HUES6 (cell line): ENCODE measurements at regions not wholly inside any gene's neighbourhood (a gene's known extent, or its start where the extent isn't known, plus 50 kb on each side); places are given as distances from the start of the nearest gene placed in this dataset.
A peak's percentile ranks its signal among the peaks of the same experiment; 100 is the strongest.
"Not testable (repeated sequence)": the region's sequence is repeated elsewhere in the genome, so short reads cannot be mapped to it uniquely, and the experiment has no call there.

ENCODE experiments used
- H3K27ac ChIP-seq: 2 replicates; pipeline ENCODE4 v1.7.0; 2013; ENCODE audit warnings: low read depth, mild to moderate bottlenecking, low read length, inconsistent platforms
- H3K27me3 ChIP-seq: 2 replicates; pipeline ENCODE4 v1.6.1; 2013; ENCODE audit warnings: low read length; ENCODE audit not compliant: control insufficient read depth, insufficient read depth
- H3K36me3 ChIP-seq: 2 replicates; pipeline ENCODE4 v1.6.1; 2013; ENCODE audit warnings: low read length; ENCODE audit not compliant: control insufficient read depth, insufficient read depth
- H3K4me1 ChIP-seq: 2 replicates; pipeline ENCODE4 v1.6.1; 2013; ENCODE audit warnings: low read length; ENCODE audit not compliant: control insufficient read depth, insufficient read depth
- H3K4me3 ChIP-seq: 2 replicates; pipeline ENCODE4 v1.5.1; 2013; ENCODE audit warnings: low read depth, low read length
- H3K9ac ChIP-seq: one replicate; pipeline ENCODE4 v1.6.1; 2013; ENCODE audit warnings: mild to moderate bottlenecking, low read length
- H3K9me3 ChIP-seq: 2 replicates; pipeline ENCODE4 v1.6.1; 2013; ENCODE audit warnings: low read depth, low read length; ENCODE audit not compliant: control insufficient read depth, insufficient read depth

DNA sequence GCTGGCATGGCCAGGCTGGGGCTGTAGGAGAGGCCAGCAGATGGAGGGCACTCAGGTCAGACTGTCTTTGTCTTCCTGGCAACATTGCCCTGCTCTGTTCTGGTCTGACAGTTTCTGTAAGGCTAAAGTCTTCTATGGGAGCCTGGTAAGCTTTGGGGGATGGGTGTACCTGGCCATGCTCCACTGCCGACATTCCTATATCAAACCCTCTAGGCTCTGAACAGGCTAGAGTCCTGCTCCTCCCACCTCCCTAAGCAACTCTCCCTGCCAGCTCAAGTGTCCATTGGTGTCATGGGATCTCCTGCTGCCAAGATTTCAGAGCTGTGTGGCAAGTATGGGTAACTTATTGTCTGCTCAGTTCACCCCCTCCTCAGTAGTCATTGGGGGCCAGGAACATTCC is 163.5 kb upstream of the UGT8 start:
- Histone ChIP-seq H3K9me3 (0 out of 2 replicates have a peak, but pooled peaks cover 5% of the 10 kb centered on the region), H3K4me1 (no peaks in the 10 kb centered on the region), H3K9ac (no peak overlapping the region), H3K27ac (no peak overlapping the region), H3K27me3 (no peaks in the 10 kb centered on the region), H3K4me3 (no peak overlapping the region), H3K36me3 (no peaks in the 10 kb centered on the region)

DNA sequence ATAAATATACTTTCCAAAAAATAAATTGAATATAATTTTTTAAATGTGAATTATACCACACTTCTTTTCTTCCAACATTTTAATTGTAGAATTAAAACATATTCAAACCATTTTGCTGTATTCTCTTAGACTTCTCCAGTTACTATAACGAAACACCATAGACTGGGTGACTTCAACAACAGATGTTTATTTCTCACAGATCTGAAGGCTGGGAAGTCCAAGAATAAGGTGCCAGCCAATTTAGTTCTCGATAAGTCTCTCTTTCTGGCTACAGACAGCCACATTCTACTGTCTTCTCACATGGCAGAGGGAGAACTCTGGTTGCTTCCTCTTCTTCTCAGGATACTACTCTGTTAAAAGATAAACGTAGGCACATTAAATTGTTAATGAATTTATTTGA is 155.8 kb upstream of the UGT8 start:
- no peaks in the 10 kb centered on the region for H3K9me3 ChIP-seq
- no peak overlapping the region for H3K9ac ChIP-seq
- peaks cover 8% of the 10 kb centered on the region for H3K4me1 ChIP-seq
- no peaks in the 10 kb centered on the region for H3K36me3 ChIP-seq
- H3K4me3 ChIP-seq, result no peak overlapping the region
- no peak overlapping the region for H3K27ac ChIP-seq
- no peaks in the 10 kb centered on the region for H3K27me3 ChIP-seq

DNA sequence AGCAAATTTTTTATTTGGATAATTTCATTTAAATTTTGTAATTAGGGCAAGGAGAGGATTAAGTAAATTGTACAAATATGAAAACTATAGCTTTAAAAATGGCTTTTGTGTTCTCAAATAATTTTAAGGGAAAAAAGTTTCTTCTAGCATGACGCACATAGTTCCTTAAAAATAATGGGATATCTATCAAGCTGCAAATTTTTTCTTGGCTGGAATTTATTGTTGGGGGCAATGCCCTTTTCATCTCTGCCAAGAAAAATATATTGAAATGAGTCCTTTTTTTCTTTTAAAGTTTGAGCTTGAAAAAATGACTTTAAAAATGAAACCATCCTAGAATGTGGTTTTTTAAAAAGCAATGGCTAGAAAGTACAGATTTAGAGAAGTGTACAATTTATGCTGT is 154.4 kb upstream of the UGT8 start:
- peaks cover 8% of the 10 kb centered on the region for H3K4me1 ChIP-seq
- H3K9me3 ChIP-seq, result no peaks in the 10 kb centered on the region; the same call in 1 of the 2 replicates
- no peak overlapping the region for H3K4me3 ChIP-seq
- H3K9ac ChIP-seq, result no peak overlapping the region
- no peaks in the 10 kb centered on the region for H3K27me3 ChIP-seq
- no peak overlapping the region for H3K27ac ChIP-seq
- no peaks in the 10 kb centered on the region for H3K36me3 ChIP-seq

DNA sequence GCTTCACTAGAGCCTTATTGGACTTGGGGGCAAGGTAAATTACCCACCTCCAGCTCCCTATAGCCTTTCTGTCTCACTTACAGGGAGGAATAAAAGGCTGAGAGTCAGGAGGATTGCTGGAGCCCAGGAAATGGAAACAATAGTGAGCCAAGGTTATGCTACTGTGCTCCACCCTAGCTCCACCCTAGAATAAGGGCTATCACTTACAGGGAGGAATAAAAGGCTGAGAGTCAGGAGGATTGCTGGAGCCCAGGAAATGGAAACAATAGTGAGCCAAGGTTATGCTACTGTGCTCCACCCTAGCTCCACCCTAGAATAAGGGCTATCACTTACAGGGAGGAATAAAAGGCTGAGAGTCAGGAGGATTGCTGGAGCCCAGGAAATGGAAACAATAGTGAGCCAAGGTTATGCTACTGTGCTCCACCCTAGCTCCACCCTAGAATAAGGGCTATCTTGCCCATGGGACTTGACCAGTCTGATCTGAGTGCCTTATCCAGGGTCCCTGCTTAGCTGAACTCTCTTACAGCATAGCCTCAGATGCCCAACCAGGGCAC is 150.6 kb upstream of the UGT8 start:
- Histone ChIP-seq H3K27ac (peak overlapping the region; percentile 3; the same call in 1 of the 2 replicates), H3K9me3 (peaks cover 22% of the 10 kb centered on the region), H3K9ac (peak overlapping the region; percentile 26)
- not testable (repeated sequence) for H3K27me3 ChIP-seq, H3K36me3 ChIP-seq, H3K4me1 ChIP-seq, H3K4me3 ChIP-seq

DNA sequence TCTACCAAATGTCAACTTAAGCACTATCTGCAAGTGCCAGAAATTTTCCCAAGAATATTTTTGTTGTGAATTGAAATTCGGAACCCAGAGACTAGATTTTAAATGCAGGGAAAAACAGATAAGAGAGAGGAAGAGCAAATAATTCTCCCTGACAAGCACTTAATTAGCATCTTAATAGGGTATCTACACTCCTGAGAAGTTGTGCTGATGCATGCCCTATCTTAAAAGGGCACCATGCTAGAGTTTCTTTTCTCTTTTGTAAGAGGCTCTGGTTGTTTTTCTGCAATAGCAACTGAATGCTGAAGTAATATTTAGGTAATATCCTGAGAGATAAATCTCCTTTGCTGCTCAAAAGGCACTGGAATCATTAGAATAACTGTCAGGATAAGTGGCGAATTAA is 139.9 kb upstream of the UGT8 start:
- H3K9me3 ChIP-seq, result no peaks in the 10 kb centered on the region
- no peaks in the 10 kb centered on the region for H3K36me3 ChIP-seq
- H3K4me3 ChIP-seq, result no peak overlapping the region
- H3K27ac ChIP-seq, result no peak overlapping the region
- no peaks in the 10 kb centered on the region for H3K27me3 ChIP-seq
- H3K9ac ChIP-seq, result no peak overlapping the region
- H3K4me1 ChIP-seq, result peaks cover 40% of the 10 kb centered on the region

DNA sequence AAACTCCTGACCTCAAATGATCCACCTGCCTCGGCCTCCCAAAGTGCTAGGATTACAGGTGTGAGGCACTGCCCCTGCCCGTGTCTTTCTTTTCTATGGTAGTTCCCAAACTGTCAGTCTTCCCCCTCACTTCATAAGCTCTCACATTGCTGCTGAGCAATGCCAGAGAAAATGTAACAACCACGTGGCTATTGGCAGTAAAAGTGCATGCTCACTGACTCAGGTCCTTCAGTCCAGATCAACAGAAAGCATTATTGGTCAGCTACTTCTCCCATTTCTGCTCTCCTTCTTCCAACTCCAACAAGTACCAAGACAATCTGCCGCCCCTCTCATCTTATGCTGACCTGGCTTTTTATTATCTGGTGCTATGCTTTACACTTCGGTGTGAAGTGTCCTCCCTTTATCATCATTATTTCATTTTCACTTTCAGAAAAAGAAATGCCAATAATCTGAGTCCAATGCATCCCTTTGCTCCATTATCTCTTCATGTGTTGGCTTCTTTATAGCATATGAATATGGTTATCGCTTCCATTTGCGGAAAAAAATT is 133.8 kb upstream of the UGT8 start:
- no peaks in the 10 kb centered on the region for H3K9me3 ChIP-seq
- no peak overlapping the region for H3K4me3 ChIP-seq
- H3K4me1 ChIP-seq, result peaks cover 7% of the 10 kb centered on the region
- H3K9ac ChIP-seq, result no peak overlapping the region
- H3K27ac ChIP-seq, result no peak overlapping the region
- H3K36me3 ChIP-seq, result no peaks in the 10 kb centered on the region
- no peaks in the 10 kb centered on the region for H3K27me3 ChIP-seq

DNA sequence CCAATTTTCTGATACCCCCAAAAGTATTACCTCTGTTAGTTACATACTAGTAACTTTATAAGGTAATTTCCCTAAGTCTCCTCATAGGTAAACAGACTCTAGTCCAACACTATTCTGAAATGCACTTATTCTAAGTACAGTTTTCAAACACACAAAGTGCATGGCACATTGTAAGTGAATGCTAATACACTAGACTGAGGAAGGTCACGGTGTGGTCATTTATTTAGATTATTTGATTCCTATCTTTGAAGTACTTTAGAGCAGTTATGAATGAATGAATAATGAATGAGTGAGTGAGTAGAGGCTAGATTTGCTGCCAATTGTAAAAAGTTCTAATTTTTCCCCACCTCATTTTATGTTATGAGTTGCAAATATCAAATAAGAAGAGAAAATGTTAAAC is 132.8 kb upstream of the UGT8 start:
- Histone ChIP-seq H3K9ac (no peak overlapping the region), H3K36me3 (no peaks in the 10 kb centered on the region), H3K9me3 (no peaks in the 10 kb centered on the region), H3K4me1 (no peaks in the 10 kb centered on the region), H3K27me3 (no peaks in the 10 kb centered on the region), H3K27ac (no peak overlapping the region), H3K4me3 (no peak overlapping the region)

DNA sequence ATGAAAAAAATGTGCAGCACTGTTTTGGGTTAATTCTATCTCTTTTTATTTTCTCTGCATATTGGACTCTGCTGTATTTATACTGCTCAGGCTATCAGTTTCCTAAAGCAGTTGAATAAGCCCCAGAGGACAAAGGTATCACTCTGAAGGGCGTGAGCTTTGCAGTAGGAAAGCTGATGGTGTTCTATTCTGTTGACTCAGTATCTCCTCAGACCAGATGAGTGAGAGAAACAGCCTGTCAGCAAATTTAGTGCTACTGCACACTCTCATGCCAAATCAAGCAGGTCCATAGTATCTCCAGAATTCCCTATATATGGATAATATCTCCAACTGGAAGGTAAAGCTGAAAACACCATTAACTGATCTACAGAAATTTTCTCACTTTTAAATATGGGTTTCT is 132.3 kb upstream of the UGT8 start:
- Histone ChIP-seq H3K4me3 (no peak overlapping the region), H3K9ac (no peak overlapping the region), H3K4me1 (no peaks in the 10 kb centered on the region), H3K9me3 (no peaks in the 10 kb centered on the region), H3K36me3 (no peaks in the 10 kb centered on the region), H3K27ac (no peak overlapping the region), H3K27me3 (no peaks in the 10 kb centered on the region)

DNA sequence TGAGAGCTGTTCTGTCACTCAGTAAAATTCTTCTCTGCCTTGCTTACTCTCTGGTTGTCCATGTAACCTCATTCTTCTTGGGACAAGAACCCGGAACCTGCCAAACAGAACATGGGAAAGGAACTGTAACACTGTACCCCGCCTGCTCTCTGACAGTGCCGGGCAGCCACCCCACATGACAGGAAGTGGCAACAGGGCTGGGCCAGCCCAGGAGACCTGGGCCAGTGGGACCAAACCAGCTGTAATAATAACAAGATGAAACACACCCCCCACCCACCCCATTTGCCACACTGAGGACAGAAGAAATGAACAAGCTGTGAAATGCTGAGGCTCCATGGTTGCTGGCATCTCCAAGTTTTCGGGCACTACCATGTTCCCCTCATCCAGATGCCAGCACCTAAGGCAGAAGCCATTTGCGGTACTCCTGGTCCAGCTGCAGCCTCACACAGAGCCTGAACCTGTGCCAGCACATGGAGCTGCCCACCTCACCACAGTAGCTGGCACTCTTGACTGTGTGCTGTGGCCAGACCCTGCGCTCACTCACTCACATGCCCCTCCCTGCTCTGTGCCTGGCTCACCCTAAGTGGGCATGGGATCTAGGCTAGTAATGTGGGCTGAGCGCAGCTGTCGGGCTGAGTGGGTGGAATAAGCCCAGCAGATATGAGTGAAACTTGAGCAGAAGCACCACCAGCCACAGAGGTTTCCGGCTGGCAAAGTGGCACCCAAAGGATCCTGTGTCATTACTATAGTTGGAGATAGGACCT is 126.2 kb upstream of the UGT8 start:
- Histone ChIP-seq H3K4me1 (no peaks in the 10 kb centered on the region), H3K9ac (no peak overlapping the region)

DNA sequence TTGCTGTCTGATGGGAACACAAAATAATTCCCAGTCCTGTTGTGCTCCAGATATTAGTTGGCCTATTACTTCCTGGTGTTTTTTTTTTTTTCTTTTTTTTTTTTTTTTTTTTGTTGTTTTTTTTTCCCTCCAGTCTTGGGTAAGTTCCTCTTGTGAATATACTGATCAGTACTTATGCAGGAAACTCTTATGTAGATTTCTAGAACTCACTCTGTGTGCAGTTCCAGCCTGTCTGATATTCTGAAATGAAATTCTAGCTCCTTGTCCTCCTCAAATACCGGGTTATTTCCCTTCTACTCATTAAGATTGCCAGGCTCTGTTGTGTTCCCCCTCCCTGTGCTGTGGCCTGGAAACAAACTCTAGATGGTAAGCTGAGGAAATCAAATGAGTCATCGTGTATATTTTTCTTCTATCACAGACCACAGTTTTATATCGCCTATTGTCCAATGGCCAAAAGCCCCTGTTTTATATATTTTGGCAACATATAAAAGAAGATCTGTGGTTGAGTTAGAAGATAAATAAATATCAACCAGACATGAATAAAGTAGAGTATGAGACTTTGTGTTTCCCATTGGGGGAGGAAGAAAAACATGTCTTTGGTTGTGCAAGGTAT is 124.3 kb upstream of the UGT8 start:
- Histone ChIP-seq H3K4me3 (no peak overlapping the region), H3K36me3 (no peaks in the 10 kb centered on the region), H3K27ac (no peak overlapping the region), H3K9ac (no peak overlapping the region), H3K27me3 (no peaks in the 10 kb centered on the region), H3K4me1 (no peaks in the 10 kb centered on the region; the same call in 1 of the 2 replicates), H3K9me3 (no peaks in the 10 kb centered on the region)

More for the DNA sequence above, 126.2 kb upstream of the UGT8 start:
- Histone ChIP-seq H3K27me3 (no peaks in the 10 kb centered on the region), H3K27ac (no peak overlapping the region), H3K9me3 (no peaks in the 10 kb centered on the region), H3K4me3 (no peak overlapping the region), H3K36me3 (no peaks in the 10 kb centered on the region)

DNA sequence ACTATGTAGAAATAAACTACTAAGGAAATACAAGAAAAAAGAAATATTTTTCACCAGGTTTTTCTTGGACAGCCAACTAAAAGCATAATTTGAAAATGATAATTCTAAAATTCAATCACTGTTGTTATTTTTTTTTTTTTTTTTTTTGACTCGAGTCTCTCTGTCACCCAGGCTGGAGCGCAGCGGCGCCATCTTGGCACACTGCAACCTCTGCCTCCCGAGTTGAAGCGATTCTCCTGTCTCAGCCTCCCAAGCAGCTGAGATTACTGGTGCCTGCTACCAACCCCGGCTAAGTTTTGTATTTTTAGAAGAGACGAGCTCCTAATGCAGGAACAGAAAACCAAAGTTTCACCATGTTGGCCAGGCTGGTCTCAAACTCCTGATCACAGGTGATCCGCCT is 122.3 kb upstream of the UGT8 start:
- H3K9me3 ChIP-seq, result no peaks in the 10 kb centered on the region
- no peak overlapping the region for H3K4me3 ChIP-seq
- H3K27me3 ChIP-seq, result no peaks in the 10 kb centered on the region
- 0 out of 2 replicates have a peak, but pooled peaks cover 5% of the 10 kb centered on the region for H3K36me3 ChIP-seq
- no peak overlapping the region for H3K9ac ChIP-seq
- H3K4me1 ChIP-seq, result no peaks in the 10 kb centered on the region; the same call in 1 of the 2 replicates
- no peak overlapping the region for H3K27ac ChIP-seq
